HT1080 (cell line): ENCODE measurements at regions not wholly inside any gene's neighbourhood (a gene's known extent, or its start where the extent isn't known, plus 50 kb on each side); places are given as distances from the start of the nearest gene placed in this dataset.
"Not testable (repeated sequence)": the region's sequence is repeated elsewhere in the genome, so short reads cannot be mapped to it uniquely, and the experiment has no call there.

Experiments
- DNase-seq: peaks from one replicate; pipeline ENCODE4 v3.0.0-alpha.2; 2015; ENCODE audit warnings: low read depth

DNA sequence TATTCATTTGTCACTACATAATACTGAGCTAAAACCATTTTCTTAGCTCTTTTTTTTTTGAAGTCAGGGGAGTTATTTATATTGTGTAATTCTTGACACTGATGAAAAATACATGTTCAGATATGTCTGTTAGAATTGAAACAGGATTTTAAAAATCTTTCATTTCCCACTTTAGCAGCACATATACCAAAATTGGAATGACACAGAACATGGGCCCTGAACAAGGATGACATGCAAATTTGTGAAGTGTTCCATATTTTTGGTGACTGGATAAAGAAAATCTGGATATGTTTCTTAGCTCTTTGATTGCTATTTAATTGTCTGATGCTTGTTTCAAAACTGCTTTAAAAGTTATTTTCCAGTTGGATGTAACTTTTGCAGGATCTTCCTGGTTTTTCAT is 1963.9 kb upstream of the LRRTM1 start:
- DNase-seq = no peak

DNA sequence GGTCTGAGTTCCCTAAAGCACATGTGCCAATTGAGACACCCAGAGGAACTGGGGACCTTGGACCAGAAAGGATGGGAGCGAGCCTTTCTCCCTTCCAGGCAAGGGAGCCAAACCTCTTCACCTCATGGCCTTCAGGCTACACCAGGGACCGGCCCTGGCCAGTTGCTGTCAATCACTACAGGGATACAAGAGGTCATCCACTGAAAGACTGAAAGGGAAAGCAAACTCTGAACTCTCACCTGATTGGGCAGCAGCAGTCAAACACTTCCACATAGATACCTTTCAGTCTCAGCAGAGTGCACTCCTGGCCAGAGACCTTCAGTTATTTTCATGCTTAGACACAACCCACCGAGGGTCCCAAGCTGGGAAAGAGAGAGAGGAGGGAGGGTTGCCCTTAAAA is 1956.0 kb upstream of the LRRTM1 start:
- no peak for DNase-seq

DNA sequence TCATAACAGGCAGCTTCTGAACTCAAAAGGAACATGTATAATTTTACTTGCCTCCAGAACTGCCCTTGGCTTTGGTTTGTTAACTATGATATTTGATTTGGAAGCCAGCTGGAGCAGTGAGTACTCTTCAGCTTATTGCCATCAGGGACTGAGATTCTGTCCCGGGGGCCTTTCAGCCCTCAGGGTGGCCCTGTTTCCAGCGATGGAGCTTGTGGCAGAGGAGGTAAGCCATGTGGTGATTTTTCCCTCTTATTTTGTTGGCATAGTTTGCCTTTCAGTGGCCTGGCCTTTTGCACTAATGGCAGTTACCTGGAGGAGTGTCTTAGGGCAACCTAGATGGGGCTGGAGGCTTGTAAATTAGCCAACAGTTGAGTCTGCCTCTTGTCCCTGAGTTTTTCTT is 1955.0 kb upstream of the LRRTM1 start:
- DNase-seq = no peak

GRCh38 chr2:82257796-82258555 is 1953.4 kb upstream of the LRRTM1 start:
- DNase-seq = no peak

DNA sequence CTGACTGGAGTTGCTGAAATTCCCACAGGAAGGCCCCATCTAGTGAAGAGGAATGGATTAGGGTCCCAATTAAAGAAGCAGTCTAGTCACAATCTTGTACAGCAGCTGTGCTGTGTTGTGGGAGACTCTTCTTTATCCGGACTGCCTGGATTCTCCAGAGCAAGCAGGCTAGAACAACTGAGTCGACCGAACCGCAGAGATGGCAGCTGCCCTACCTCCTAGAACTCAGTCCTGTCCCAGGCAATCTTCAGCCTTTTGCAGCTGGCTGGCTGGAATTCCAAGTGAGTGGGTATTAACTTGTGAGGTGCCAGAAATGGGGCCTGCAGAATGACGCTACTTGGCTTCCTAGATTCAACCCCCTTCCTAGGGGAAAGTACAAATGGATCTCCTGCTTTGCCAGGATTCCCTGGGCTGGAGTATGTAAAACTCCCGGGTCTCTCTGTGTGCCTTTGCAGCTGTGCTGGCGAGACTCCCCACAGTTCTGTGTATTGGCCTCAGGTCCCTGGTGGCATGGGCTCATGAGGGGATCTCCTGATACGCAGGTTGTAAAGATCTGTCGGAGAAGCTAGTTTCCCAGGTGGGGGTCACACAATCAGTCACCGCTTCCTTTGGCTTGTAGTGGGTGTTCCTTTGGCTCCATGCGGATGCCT is 1952.6 kb upstream of the LRRTM1 start:
- no peak for DNase-seq

- DNase-seq = no peak
Observed at GRCh38 chr2:82256288-82256687, 1951.7 kb upstream of the LRRTM1 start.

DNA sequence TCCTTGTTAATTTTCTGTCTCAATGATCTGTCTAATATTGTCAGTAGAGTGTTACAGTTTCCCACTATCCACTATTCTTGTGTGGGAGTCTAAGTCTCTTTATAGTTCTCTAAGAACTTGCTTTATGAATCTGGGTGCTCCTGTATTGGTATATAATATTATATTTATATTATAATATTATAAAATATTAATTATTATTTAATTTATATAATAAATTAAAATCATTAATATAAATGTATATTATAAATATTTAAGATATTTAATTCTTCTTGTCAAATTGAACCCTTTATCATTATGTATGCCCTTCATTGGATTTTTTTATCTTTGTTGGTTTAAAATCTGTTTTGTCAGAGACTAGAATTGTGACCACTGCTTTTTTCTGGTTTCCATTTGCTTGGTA is 1950.2 kb upstream of the LRRTM1 start:
- DNase-seq = no peak

DNA sequence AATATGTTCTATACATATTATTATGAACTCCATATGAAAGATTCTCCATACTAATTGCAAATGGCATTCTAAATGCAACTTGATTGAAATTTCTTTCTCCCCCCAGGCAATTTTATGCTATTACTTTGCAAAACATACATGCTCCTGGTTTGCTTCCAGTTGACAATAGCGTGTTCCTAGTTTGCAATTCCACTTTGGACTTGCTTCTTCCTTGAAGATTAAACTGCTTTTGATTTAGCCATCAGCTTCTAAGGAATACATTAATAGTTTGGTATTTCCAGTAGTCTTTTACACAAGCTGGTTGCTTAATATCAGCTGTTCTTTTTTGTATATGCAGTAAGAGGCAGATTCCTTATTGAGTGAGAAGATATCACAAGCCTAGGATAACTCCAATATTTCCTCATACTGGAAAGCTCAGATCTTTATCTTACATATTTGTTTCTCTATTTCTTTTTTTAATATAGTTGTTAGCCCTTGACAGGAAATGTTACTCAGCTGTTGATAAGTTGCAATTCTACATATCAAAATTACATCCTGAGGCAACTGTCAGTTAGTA is 1941.7 kb upstream of the LRRTM1 start:
- DNase-seq = no peak

DNA sequence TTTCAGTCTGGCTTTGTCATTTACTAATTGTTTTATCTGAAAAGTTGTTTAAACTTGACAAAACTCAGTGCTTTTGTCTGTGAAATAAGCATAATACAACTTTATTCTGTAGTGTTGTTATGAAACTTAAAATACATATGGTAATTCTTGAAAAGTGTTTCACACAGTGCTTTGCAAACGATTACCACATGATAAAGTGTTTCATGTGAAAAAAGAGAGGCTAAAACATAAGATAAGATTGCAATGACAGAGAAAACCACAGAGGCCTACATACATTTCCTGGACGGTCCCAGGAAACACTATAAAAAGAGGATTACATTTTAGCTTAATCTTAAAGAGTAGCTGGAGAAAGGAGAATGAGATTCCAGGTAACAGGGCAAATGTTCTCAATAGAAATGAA is 1934.6 kb upstream of the LRRTM1 start:
- no peak for DNase-seq

GRCh38 chr2:82237994-82238662 is 1933.6 kb upstream of the LRRTM1 start:
- DNase-seq = no peak

GRCh38 chr2:82234283-82234874 is 1929.8 kb upstream of the LRRTM1 start:
- peak; percentile 17 for DNase-seq

DNA sequence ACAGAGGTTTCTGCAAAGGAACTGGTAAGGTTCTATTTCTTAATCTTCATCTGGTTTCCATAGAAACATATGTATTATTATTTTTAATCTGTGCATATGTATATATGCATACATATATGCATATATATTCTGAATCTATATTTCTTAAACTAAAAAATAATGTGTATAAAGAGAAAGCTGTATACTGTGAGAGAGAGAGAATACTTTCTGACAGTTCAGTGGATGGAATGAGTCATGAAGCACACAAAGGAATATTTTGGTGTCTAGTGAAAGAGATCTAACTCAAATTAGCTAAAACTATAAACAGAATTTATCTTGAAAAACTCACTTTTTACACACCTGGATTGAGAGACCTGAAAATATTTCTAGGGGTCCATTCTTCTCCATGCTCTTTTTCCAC is 1929.3 kb upstream of the LRRTM1 start:
- no peak for DNase-seq

- DNase-seq = no peak
Observed at GRCh38 chr2:82230406-82230805, 1925.9 kb upstream of the LRRTM1 start.

DNA sequence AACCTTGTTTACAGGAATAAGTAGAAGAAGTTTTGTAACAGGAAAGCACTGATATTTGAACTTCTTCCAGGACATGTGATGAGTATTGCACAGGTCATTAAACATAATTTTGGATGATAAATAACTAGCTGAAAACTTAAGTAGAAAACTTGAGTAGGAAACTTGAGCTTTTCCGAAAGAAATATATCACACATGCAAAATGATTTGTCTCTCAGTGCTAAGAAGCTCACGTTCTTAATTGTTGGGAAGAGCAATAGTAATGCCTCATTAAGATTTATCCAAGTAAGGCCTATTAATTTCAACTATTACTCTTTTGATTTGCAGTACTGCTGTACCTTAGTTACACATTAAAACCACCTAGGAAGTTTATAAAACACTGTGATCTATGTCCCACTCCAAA is 1921.9 kb upstream of the LRRTM1 start:
- no peak for DNase-seq

DNA sequence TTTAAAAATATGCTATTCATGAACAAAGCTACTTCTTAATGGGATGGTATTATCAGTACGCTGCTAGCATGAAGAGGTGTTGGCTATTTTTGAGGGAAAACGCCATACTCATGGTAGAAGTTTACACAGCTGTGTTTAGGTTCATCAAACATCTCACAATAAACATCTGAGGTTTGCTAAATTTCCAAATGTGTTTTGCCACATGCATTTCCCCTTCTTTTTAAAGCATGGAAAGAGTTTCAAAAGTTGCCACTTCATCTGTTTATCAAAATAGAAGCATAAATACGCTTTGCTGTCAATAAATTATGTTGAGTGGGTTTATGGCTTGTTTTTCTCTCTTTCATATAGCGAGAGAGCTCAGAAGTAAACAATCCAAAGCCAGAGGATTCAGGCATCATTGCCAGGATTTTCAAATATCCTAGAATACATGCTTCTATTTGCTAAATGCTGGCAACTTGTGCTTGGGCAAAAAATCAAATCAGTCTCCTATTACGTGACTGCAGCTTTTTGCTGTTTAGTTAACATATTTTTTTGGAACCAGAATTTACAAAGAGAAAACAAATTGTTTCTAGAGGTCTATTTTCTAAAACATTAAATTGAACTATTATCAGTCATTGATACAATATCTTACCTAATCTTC is 1919.9 kb upstream of the LRRTM1 start:
- DNase-seq = no peak

DNA sequence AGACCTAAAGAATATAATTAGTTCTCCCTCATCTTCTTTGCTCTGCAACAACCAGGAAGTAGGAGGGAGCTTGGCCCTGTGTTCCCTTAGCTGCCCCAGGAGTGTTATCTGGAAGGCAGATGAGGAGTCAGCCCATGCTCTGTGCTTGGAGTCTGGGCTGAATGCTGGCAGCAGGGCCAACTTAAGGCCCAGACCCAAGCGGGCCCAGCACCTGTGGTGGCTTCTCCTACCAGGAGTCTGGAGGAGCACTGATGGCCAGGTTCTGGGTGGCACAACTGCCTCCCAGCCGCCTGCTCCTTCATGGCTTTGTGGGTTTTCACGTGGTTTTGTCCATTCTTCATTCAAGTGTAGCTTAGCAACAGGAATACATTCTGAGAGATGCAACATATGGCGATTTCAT is 1910.7 kb upstream of the LRRTM1 start:
- no peak for DNase-seq

GRCh38 chr2:82199493-82199852 is 1894.9 kb upstream of the LRRTM1 start:
- DNase-seq = no peak

DNA sequence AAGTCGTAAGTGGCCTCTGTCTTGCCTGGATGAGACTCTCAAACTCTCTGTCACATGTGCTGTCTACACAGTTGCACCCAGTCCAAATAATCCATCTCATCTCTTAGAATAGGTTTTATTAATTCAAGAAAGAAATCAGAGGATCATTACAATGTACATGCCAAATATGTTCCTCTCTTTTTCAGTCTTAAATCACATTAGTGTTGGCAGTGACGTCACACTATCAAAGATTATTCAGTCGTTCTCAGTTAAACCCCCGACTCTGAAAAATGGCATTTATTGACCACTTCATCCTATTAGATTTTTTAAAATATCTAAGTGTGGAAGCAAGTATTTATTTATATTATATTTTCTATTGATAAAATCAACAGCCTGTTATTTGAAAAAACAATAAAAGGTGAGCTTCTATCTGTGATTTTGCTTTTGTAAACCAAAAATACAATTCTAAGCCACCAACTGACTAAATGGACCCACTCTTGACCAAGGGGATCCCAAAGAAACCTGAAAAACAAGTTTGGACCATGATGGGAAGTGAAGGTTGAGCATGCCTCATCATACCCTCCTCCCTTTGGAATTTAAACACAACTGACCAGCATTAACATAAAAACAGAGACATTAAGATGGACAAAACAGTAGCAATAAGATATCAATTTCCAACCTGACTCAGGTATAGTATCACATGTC is 1894.4 kb upstream of the LRRTM1 start:
- no peak for DNase-seq

DNA sequence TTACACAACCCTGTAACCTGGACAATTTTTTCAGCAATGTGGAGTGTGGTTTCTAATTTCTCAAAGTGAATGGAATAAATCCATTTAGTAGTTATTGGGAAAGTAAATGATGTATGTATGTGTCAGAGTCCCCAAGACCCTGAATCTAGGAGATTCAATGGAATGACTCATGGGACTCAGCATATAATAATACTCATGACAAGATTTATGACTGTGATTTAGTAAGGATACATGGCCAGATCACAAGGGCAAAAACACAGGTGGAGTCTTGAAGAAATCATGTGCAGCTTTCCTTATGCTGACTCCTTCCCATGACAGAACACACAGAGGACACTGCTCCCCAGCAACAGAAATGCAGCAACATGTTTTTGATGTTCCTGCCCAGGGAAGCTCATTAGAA is 1877.7 kb upstream of the LRRTM1 start:
- DNase-seq = peak; percentile 64

- not testable (repeated sequence) for DNase-seq
Observed at GRCh38 chr2:82175210-82175609, 1870.7 kb upstream of the LRRTM1 start.

DNA sequence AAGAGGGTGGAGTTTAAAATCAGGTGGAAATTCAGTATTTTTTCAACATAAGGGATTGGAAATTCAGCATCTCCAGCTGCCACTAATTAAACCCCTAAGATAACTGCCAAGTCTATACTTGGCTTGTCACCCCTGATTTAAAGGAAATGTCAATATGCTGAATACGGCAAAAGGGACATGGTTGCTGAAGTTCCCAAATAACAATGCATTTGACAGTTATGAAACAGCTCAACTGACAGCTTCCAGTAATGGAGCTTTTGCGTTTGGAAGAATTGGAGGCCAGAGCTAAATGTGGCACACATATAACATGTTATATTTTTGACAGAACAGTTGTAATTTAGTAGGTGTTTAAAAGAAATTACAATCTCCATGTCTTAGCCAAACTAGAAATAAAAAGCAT is 1867.9 kb upstream of the LRRTM1 start:
- no peak for DNase-seq
